HepG2 (cell line): ENCODE measurements at regions not wholly inside any gene's neighbourhood (a gene's known extent, or its start where the extent isn't known, plus 50 kb on each side); places are given as distances from the start of the nearest gene placed in this dataset.

Source experiments
- ATAC-seq: fragments of 200-7000 bp; cut with Tn5 transposase; 3 replicates; pipeline ENCODE4 v1.9.1; 2020; ENCODE audit warnings: mild to moderate bottlenecking, moderate library complexity
- BruUV-seq: library from RNA; stranded (reverse); fragments of 400-500 nt; replicated peaks from 2 replicates; lab custom pipeline; 2021; lab: Mats Ljungman, UMichigan
- CTCF ChIA-PET: fragments of 300-600 bp; formaldehyde crosslinking; extraction: SDS; loops from one replicate; lab custom pipeline; 2021; ENCODE audit warnings: low total read pairs, inconsistent platforms, low intra/inter-chr PET ratio; lab: Yijun Ruan, JAX
- POLR2A ChIA-PET: fragments of 350-600 bp; sonication (Branson Sonifier 250); formaldehyde crosslinking; loops from one replicate; lab custom pipeline; 2020; ENCODE audit warnings: antibody characterized with exemption, inconsistent platforms; lab: Yijun Ruan, JAX
- DNase-seq: peaks from one replicate; pipeline ENCODE4 v3.0.0-alpha.2; 2015; ENCODE audit warnings: low spot score
- FAIRE-seq: peaks from 3 replicates; lab custom pipeline; 2011; peaks lifted over from hg19 to GRCh38; lab: Jason Lieb, UNC
- H2AFZ ChIP-seq: one replicate; pipeline ENCODE4 v1.6.1; 2011; ENCODE audit warnings: low read length, inconsistent platforms
- H3K27ac ChIP-seq: fragments of 300-600 bp; 3 replicates; pipeline ENCODE4 v1.8.0; 2011; ENCODE audit warnings: mixed run types, mild to moderate bottlenecking, mixed read lengths, low read length, inconsistent platforms; ENCODE audit not compliant: insufficient read depth; ENCODE audit errors: extremely low read length
- H3K27me3 ChIP-seq, 2 experiments: fragments of 200-600 bp in 1 of 2; 2 replicates in 1 of 2; 3 replicates in 1 of 2; pipeline versions ENCODE4 v1.6.0 to v1.8.0; 2011; ENCODE audit warnings: low read length in 2 of 2, mild to moderate bottlenecking in 2 of 2, moderate library complexity in 2 of 2, inconsistent platforms in 1 of 2; ENCODE audit not compliant: insufficient read depth in 2 of 2, control insufficient read depth in 1 of 2
- H3K36me3 ChIP-seq, 2 experiments: fragments of 200-600 bp in 1 of 2; replicated peaks in 1 of 2; 2 replicates in 1 of 2; 3 replicates in 1 of 2; pipeline versions ENCODE4 v1.5.1 to v1.8.0; 2011; ENCODE audit warnings: low read length in 2 of 2, inconsistent platforms in 1 of 2; ENCODE audit not compliant: insufficient read depth in 2 of 2, control insufficient read depth in 1 of 2
- H3K4me1 ChIP-seq: 2 replicates; pipeline ENCODE4 v1.5.1; 2012; ENCODE audit warnings: low read length, inconsistent platforms; ENCODE audit not compliant: insufficient read depth
- H3K4me2 ChIP-seq: 2 replicates; pipeline ENCODE4 v1.6.0; 2011; ENCODE audit warnings: low read depth, low read length, inconsistent platforms
- H3K4me3 ChIP-seq, 3 experiments: fragments of 200-600 bp in 1 of 3; sonication (generic), shearing (Covaris generic) in 1 of 3; replicated peaks in 1 of 3; 2 replicates each; pipeline ENCODE4 v1.5.1; 2011 to 2016; ENCODE audit warnings: low read length in 3 of 3, inconsistent platforms in 2 of 3, low read depth in 2 of 3, mild to moderate bottlenecking in 2 of 3, control low read depth in 1 of 3, mixed read lengths in 1 of 3; ENCODE audit not compliant: insufficient read depth in 1 of 3
- H3K79me2 ChIP-seq: one replicate; pipeline ENCODE4 v1.6.1; 2011; ENCODE audit warnings: low read length, inconsistent platforms; ENCODE audit not compliant: insufficient read depth
- H3K9ac ChIP-seq: 2 replicates; pipeline ENCODE4 v1.6.0; 2011; ENCODE audit warnings: mild to moderate bottlenecking, low read depth, low read length, inconsistent platforms; ENCODE audit not compliant: insufficient read depth
- H3K9me3 ChIP-seq: 2 replicates; pipeline ENCODE4 v1.5.1; 2012; ENCODE audit warnings: mild to moderate bottlenecking, low read length
- H4K20me1 ChIP-seq: 2 replicates; pipeline ENCODE4 v1.6.0; 2011; ENCODE audit warnings: inconsistent platforms, mild to moderate bottlenecking, low read length, moderate library complexity; ENCODE audit not compliant: insufficient read depth
- ARNT2 ChIP-seq: sonication (generic); formaldehyde crosslinking; IDR thresholded peaks from 2 replicates; pipeline ENCODE4 v1.8.0; 2022; ENCODE audit warnings: mild to moderate bottlenecking, low read depth, missing genetic modification reagents, moderate library complexity
- FOXA3 ChIP-seq: IDR thresholded peaks from 2 replicates; pipeline ENCODE4 v1.6.1; 2016; ENCODE audit warnings: missing genetic modification reagents, missing compliant biosample characterization
- PAXIP1 ChIP-seq: sonication (generic); formaldehyde crosslinking; conservative IDR thresholded peaks from 2 replicates; pipeline ENCODE4 v1.4.0; 2020; ENCODE audit warnings: mild to moderate bottlenecking, missing genetic modification reagents, moderate library complexity
- RBM22 ChIP-seq: fragments of 200-400 bp; formaldehyde crosslinking; optimal IDR thresholded peaks from 2 replicates; pipeline ENCODE3; 2017; ENCODE audit warnings: mild to moderate bottlenecking, low read length, moderate library complexity
- ZBTB1 ChIP-seq: sonication (generic); formaldehyde crosslinking; IDR thresholded peaks from 2 replicates; pipeline ENCODE4 v1.4.0; 2020; ENCODE audit warnings: missing genetic modification reagents, borderline replicate concordance
- ZNF3 ChIP-seq: IDR thresholded peaks from 2 replicates; pipeline ENCODE4 v1.7.0; 2017; ENCODE audit warnings: inconsistent platforms
- ZNF503 ChIP-seq: sonication (generic); formaldehyde crosslinking; IDR thresholded peaks from 2 replicates; pipeline ENCODE4 v1.4.0; 2020; ENCODE audit warnings: missing genetic modification reagents
- ZNF598 ChIP-seq: sonication (generic); formaldehyde crosslinking; IDR thresholded peaks from 2 replicates; pipeline ENCODE4 v1.5.1; 2020; ENCODE audit warnings: mild to moderate bottlenecking, missing genetic modification reagents, borderline replicate concordance
- WGBS: methylation state at CpG from one replicate; pipeline ENCODE4 v1.1.6; 2017; ENCODE audit warnings: low lambda C conversion rate; 5-methylcytosine and 5-hydroxymethylcytosine counted together
- in situ Hi-C: cut with HindIII; loops from 2 replicates; pipeline ENCODE4 v1.10.0; 2017; ENCODE audit warnings: low pct_unique_long_range_greater_than_20kb; ENCODE audit not compliant: extremely low pct_ligation_motif_present
- intact Hi-C: fragments of 100-400 bp; cut with micrococcal nuclease; formaldehyde crosslinking; loops from one replicate; pipeline ENCODE4 v1.10.0; 2022; ENCODE audit not compliant: unreplicated experiment

- Histone ChIP-seq H3K79me2 (no peaks in the 10 kb centered on the region), H3K9me3 (no peaks in the 10 kb centered on the region), H3K27me3 (no peaks in the 10 kb centered on the region; a peak in 1 of 5 replicates), H3K9ac (no peak overlapping the region), H2AFZ (no peak overlapping the region), H3K36me3 (no peaks in the 10 kb centered on the region), H3K4me2 (no peak overlapping the region), H4K20me1 (no peaks in the 10 kb centered on the region), H3K4me3 (no peak overlapping the region), H3K4me1 (no peaks in the 10 kb centered on the region), H3K27ac (no peak overlapping the region)
- ChIA-PET CTCF (no interaction called here), POLR2A (no interaction called here)
- DNase-seq (no peak), ATAC-seq (no peak), FAIRE-seq (no peak)
- no TSS peak for BruUV-seq
- in situ Hi-C loops = loop anchor here (25.0 kb wide), 1 partner anchor 408 kb away; no protein-coding TSS in a partner anchor
- intact Hi-C loops = no loop called here
- TF ChIP-seq RBM22 (no peak), FOXA3 (CRISPR knock-in tag) (no peak), ZBTB1 (no peak), ZNF3 (no peak)
- WGBS = 1% methylated on average over 3 of the region's 3 CpGs
Measured at GRCh38 chr4:175929441-175929840, 117.4 kb upstream of the GPM6A start.

- Histone ChIP-seq H3K4me2 (no peak overlapping the region), H3K27ac (no peak overlapping the region), H3K36me3 (no peaks in the 10 kb centered on the region), H3K4me1 (0 out of 2 replicates have a peak, but pooled peaks cover 3% of the 10 kb centered on the region), H3K9ac (no peak overlapping the region), H3K4me3 (no peak overlapping the region), H2AFZ (no peak overlapping the region), H4K20me1 (no peaks in the 10 kb centered on the region), H3K27me3 (no peaks in the 10 kb centered on the region; a peak in 1 of 5 replicates), H3K9me3 (no peaks in the 10 kb centered on the region), H3K79me2 (no peaks in the 10 kb centered on the region)
- WGBS = 0% methylated on average over 3 of the region's 3 CpGs
- ChIA-PET POLR2A (no interaction called here), CTCF (no interaction called here)
- no peak for ATAC-seq
- no peak for TF ChIP-seq ARNT2 (CRISPR knock-in tag)
- TF ChIP-seq ZNF503 (CRISPR knock-in tag) = no peak
- no peak for TF ChIP-seq PAXIP1 (CRISPR knock-in tag)
- no peak for TF ChIP-seq ZNF598
- no TSS peak for BruUV-seq
- intact Hi-C loops (no loop called here), in situ Hi-C loops (loop anchor here (25.0 kb wide), 1 partner anchor 407 kb away; no protein-coding TSS in a partner anchor)
- FAIRE-seq = no peak
- no peak for DNase-seq
Measured at GRCh38 chr4:175929932-175930331, 117.9 kb upstream of the GPM6A start.
